Astrocyte (in vitro differentiated cells and primary cell): ENCODE measurements at regions not wholly inside any gene's neighbourhood (a gene's known extent, or its start where the extent isn't known, plus 50 kb on each side); places are given as distances from the start of the nearest gene placed in this dataset.

Source experiments
- DNase-seq: peaks from one replicate; pipeline ENCODE4 v3.0.0-alpha.2; 2010; ENCODE audit warnings: low read depth
- FAIRE-seq: peaks from 2 replicates; lab custom pipeline; 2011; peaks lifted over from hg19 to GRCh38; lab: Jason Lieb, UNC
- H2AFZ ChIP-seq: 2 replicates; pipeline ENCODE4 v1.6.0; 2012; ENCODE audit warnings: low read depth, low read length, inconsistent platforms
- H3K27ac ChIP-seq: 2 replicates; pipeline ENCODE4 v1.5.1; 2011; ENCODE audit warnings: low read depth, low read length, inconsistent platforms
- H3K27me3 ChIP-seq: 2 replicates; pipeline ENCODE4 v1.6.0; 2011; ENCODE audit warnings: low read length, inconsistent platforms; ENCODE audit not compliant: insufficient read depth
- H3K36me3 ChIP-seq: 2 replicates; pipeline ENCODE4 v1.5.1; 2011; ENCODE audit warnings: low read length, inconsistent platforms; ENCODE audit not compliant: insufficient read depth
- H3K4me1 ChIP-seq: 2 replicates; pipeline ENCODE4 v1.5.1; 2011; ENCODE audit warnings: low read length, inconsistent platforms; ENCODE audit not compliant: insufficient read depth
- H3K4me2 ChIP-seq: 2 replicates; pipeline ENCODE4 v1.6.0; 2012; ENCODE audit warnings: low read length, inconsistent platforms
- H3K4me3 ChIP-seq: 2 replicates; pipeline ENCODE4 v1.5.1; 2011; ENCODE audit warnings: low read depth, mild to moderate bottlenecking, low read length, inconsistent platforms; ENCODE audit not compliant: insufficient read depth
- H3K79me2 ChIP-seq: 2 replicates; pipeline ENCODE4 v1.6.0; 2012; ENCODE audit warnings: mild to moderate bottlenecking, low read length, inconsistent platforms; ENCODE audit not compliant: insufficient read depth
- H3K9ac ChIP-seq: 2 replicates; pipeline ENCODE4 v1.6.0; 2012; ENCODE audit warnings: mild to moderate bottlenecking, low read length, inconsistent platforms
- H3K9me3 ChIP-seq: 2 replicates; pipeline ENCODE4 v1.5.1; 2012; ENCODE audit warnings: low read depth, mild to moderate bottlenecking, low read length, inconsistent platforms; ENCODE audit not compliant: insufficient read depth
- H4K20me1 ChIP-seq: 2 replicates; pipeline ENCODE4 v1.6.0; 2012; ENCODE audit warnings: low read length, inconsistent platforms; ENCODE audit not compliant: insufficient read depth
- H3K27ac Mint-ChIP-seq: one replicate; pipeline ENCODE4 v1.8.0; 2021; ENCODE audit warnings: mild to moderate bottlenecking, mixed read lengths; ENCODE audit not compliant: unreplicated experiment
- H3K27me3 Mint-ChIP-seq: one replicate; pipeline ENCODE4 v1.8.0; 2021; ENCODE audit warnings: low read depth, mixed read lengths; ENCODE audit not compliant: unreplicated experiment
- H3K36me3 Mint-ChIP-seq: one replicate; pipeline ENCODE4 v1.8.0; 2021; ENCODE audit warnings: low read depth, mixed read lengths; ENCODE audit not compliant: unreplicated experiment
- H3K4me1 Mint-ChIP-seq: one replicate; pipeline ENCODE4 v1.8.0; 2021; ENCODE audit warnings: low read depth, mixed read lengths; ENCODE audit not compliant: unreplicated experiment
- H3K4me3 Mint-ChIP-seq: one replicate; pipeline ENCODE4 v1.8.0; 2021; ENCODE audit warnings: mild to moderate bottlenecking, moderate library complexity, mixed read lengths; ENCODE audit not compliant: unreplicated experiment
- H3K9me3 Mint-ChIP-seq: one replicate; pipeline ENCODE4 v1.8.0; 2021; ENCODE audit warnings: mild to moderate bottlenecking, mixed read lengths; ENCODE audit not compliant: unreplicated experiment
- EZH2 ChIP-seq: IDR thresholded peaks from 2 replicates; pipeline ENCODE4 v1.6.1; 2012; ENCODE audit warnings: mild to moderate bottlenecking, low read length, inconsistent platforms; ENCODE audit not compliant: insufficient read depth
- TF ChIP-seq, protein P1 (sequence below): IDR thresholded peaks from 2 replicates; pipeline ENCODE4 v1.5.1; 2011; ENCODE audit warnings: low read depth, mild to moderate bottlenecking, inconsistent platforms, low read length, moderate library complexity; ENCODE audit not compliant: insufficient read depth

DNA sequence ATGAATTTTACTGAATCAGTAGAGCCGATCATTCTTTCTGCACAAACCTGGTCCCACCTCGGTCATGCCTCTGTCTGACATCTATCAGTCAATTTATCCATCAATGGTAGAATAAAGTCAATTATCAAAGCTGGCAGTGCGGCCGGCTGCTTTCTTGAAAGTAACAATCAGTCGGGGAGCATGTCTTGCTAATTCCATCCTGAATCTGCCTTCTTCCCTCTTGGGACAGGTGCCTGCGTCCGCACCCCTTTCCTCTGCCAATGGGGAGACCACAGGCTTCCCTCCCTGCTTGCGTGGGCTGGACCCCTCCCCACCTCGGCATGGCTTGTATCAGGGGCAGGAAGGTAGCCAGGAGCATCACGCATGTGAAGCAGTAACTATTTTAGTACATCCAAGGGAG is 962.9 kb downstream of the BRD1 start:
- Mint-ChIP-seq H3K9me3 (no peaks in the 10 kb centered on the region), H3K4me1 (peaks cover 4% of the 10 kb centered on the region), H3K27ac (no peak overlapping the region), H3K36me3 (no peaks in the 10 kb centered on the region), H3K27me3 (peaks cover 49% of the 10 kb centered on the region), H3K4me3 (no peak overlapping the region)
- no peak overlapping the region for H2AFZ ChIP-seq
- FAIRE-seq (no peak), DNase-seq (no peak)
- no peak overlapping the region for H3K4me2 ChIP-seq
- no peak overlapping the region for H3K9ac ChIP-seq
- no peaks in the 10 kb centered on the region for H3K27me3 ChIP-seq
- TF ChIP-seq, protein P1, sequence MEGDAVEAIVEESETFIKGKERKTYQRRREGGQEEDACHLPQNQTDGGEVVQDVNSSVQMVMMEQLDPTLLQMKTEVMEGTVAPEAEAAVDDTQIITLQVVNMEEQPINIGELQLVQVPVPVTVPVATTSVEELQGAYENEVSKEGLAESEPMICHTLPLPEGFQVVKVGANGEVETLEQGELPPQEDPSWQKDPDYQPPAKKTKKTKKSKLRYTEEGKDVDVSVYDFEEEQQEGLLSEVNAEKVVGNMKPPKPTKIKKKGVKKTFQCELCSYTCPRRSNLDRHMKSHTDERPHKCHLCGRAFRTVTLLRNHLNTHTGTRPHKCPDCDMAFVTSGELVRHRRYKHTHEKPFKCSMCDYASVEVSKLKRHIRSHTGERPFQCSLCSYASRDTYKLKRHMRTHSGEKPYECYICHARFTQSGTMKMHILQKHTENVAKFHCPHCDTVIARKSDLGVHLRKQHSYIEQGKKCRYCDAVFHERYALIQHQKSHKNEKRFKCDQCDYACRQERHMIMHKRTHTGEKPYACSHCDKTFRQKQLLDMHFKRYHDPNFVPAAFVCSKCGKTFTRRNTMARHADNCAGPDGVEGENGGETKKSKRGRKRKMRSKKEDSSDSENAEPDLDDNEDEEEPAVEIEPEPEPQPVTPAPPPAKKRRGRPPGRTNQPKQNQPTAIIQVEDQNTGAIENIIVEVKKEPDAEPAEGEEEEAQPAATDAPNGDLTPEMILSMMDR, result no peak
- no peak for TF ChIP-seq EZH2
- H3K9me3 ChIP-seq, result peaks cover 2% of the 10 kb centered on the region
- no peaks in the 10 kb centered on the region for H4K20me1 ChIP-seq
- H3K4me1 ChIP-seq, result no peaks in the 10 kb centered on the region
- H3K79me2 ChIP-seq, result no peaks in the 10 kb centered on the region
- H3K27ac ChIP-seq, result no peak overlapping the region
- H3K4me3 ChIP-seq, result no peak overlapping the region
- no peaks in the 10 kb centered on the region for H3K36me3 ChIP-seq

DNA sequence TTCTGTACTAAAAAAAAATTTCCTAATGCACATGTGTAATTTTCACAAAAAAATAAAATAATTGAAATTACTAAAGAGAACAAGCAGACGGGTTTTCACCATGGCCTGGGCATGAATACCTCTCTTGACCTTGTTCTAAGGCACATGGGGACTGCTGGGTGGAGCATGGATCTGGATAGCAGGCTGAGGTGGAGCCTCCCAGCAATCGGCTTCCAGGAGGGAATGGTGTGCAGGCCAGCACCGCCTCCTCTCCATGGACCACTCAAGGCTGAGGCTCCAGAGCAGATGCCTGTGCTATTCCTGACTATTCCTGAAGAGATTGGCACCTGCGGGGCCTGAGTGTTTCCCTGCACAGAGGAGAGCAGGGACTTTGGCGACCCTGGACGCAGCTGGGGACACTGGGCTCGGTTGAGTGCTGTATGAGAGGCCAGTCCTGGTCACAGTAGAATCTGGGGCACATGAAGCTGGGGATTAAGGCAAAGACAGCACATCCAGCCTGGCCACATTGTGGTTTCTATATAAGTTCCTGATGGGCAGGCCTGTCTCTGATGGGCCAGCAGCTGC is 963.6 kb downstream of the BRD1 start:
- H2AFZ ChIP-seq, result no peak overlapping the region
- H3K9me3 ChIP-seq, result peaks cover 2% of the 10 kb centered on the region
- H3K4me3 ChIP-seq, result no peak overlapping the region
- Mint-ChIP-seq H3K27ac (no peak overlapping the region), H3K4me3 (no peak overlapping the region), H3K27me3 (peaks cover 55% of the 10 kb centered on the region), H3K4me1 (peaks cover 4% of the 10 kb centered on the region), H3K36me3 (no peaks in the 10 kb centered on the region), H3K9me3 (no peaks in the 10 kb centered on the region)
- no peak for TF ChIP-seq EZH2
- TF ChIP-seq, protein P1, result no peak
- DNase-seq, result no peak
- H3K27me3 ChIP-seq, result no peaks in the 10 kb centered on the region
- H3K36me3 ChIP-seq, result no peaks in the 10 kb centered on the region
- H3K27ac ChIP-seq, result no peak overlapping the region
- no peaks in the 10 kb centered on the region for H4K20me1 ChIP-seq
- no peaks in the 10 kb centered on the region for H3K4me1 ChIP-seq
- FAIRE-seq, result no peak
- H3K9ac ChIP-seq, result no peak overlapping the region
- no peaks in the 10 kb centered on the region for H3K79me2 ChIP-seq
- H3K4me2 ChIP-seq, result no peak overlapping the region

DNA sequence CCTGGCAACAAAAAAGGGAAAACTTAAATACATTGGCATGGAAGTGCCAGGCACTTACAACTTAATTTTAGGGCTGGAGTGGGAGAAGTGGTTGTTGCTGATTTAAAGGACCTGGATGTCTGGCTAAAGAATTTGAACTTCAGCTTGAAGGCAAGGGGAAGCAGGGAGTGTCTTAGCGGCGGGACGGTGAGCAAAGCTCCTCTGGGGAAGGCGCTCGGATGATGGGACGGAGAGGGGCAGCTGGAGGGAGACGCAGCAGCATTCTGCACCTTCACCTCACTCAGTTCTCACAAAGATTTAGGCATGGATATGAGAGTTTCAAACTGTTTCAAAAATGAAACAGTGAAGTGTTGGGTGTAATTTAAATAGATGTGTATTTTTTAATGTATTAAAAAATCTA is 967.1 kb downstream of the BRD1 start:
- Mint-ChIP-seq H3K4me1 (no peaks in the 10 kb centered on the region), H3K27me3 (peaks cover 48% of the 10 kb centered on the region), H3K27ac (no peak overlapping the region), H3K36me3 (no peaks in the 10 kb centered on the region), H3K4me3 (no peak overlapping the region), H3K9me3 (peaks cover 4% of the 10 kb centered on the region)
- H3K79me2 ChIP-seq, result no peaks in the 10 kb centered on the region
- no peaks in the 10 kb centered on the region for H3K36me3 ChIP-seq
- DNase-seq (no peak), FAIRE-seq (no peak)
- H3K4me1 ChIP-seq, result no peaks in the 10 kb centered on the region
- no peaks in the 10 kb centered on the region for H3K27me3 ChIP-seq
- TF ChIP-seq, protein P1, result no peak
- no peak for TF ChIP-seq EZH2
- H3K9me3 ChIP-seq, result peaks cover 7% of the 10 kb centered on the region
- no peak overlapping the region for H2AFZ ChIP-seq
- no peak overlapping the region for H3K9ac ChIP-seq
- H3K4me3 ChIP-seq, result no peak overlapping the region
- H4K20me1 ChIP-seq, result no peaks in the 10 kb centered on the region
- H3K27ac ChIP-seq, result no peak overlapping the region
- H3K4me2 ChIP-seq, result no peak overlapping the region
